Ishikawa (cell line): ENCODE measurements at regions not wholly inside any gene's neighbourhood (a gene's known extent, or its start where the extent isn't known, plus 50 kb on each side); places are given as distances from the start of the nearest gene placed in this dataset.

Source experiments
- CEBPB ChIP-seq: IDR thresholded peaks from 2 replicates; pipeline ENCODE4 v1.6.1; 2012
- CREB1 ChIP-seq: IDR thresholded peaks from 2 replicates; pipeline ENCODE4 v1.6.1; 2012; ENCODE audit warnings: low read depth
- EGR1 ChIP-seq: IDR thresholded peaks from 2 replicates; pipeline ENCODE4 v1.6.1; 2012
- EP300 ChIP-seq: IDR thresholded peaks from 2 replicates; pipeline ENCODE4 v1.6.1; 2012; ENCODE audit warnings: borderline replicate concordance
- FOXM1 ChIP-seq: IDR thresholded peaks from 2 replicates; pipeline ENCODE4 v1.6.1; 2012; ENCODE audit warnings: low read depth, borderline replicate concordance
- NFIC ChIP-seq: IDR thresholded peaks from 2 replicates; pipeline ENCODE4 v1.6.1; 2012
- RAD21 ChIP-seq: IDR thresholded peaks from 2 replicates; pipeline ENCODE4 v1.6.1; 2012; ENCODE audit warnings: low read depth
- TAF1 ChIP-seq: IDR thresholded peaks from 2 replicates; pipeline ENCODE4 v1.6.1; 2012; ENCODE audit warnings: low read depth, mild to moderate bottlenecking
- TCF12 ChIP-seq: IDR thresholded peaks from 2 replicates; pipeline ENCODE4 v1.6.1; 2012; ENCODE audit warnings: low read depth
- TEAD4 ChIP-seq: IDR thresholded peaks from 2 replicates; pipeline ENCODE4 v1.6.1; 2012
- YY1 ChIP-seq: IDR thresholded peaks from 2 replicates; pipeline ENCODE4 v1.6.1; 2012; ENCODE audit warnings: low read depth
- ZBTB7A ChIP-seq: IDR thresholded peaks from 2 replicates; pipeline ENCODE4 v1.6.1; 2012; ENCODE audit warnings: low read depth
- TF ChIP-seq, protein P1 (sequence below): IDR thresholded peaks from 2 replicates; pipeline ENCODE4 v1.6.1; 2012; ENCODE audit warnings: low read depth, mild to moderate bottlenecking
- TF ChIP-seq, protein P2 (sequence below): IDR thresholded peaks from 2 replicates; pipeline ENCODE4 v1.6.1; 2012
- TF ChIP-seq, protein P3 (sequence below): IDR thresholded peaks from 2 replicates; pipeline ENCODE4 v1.6.1; 2012

DNA sequence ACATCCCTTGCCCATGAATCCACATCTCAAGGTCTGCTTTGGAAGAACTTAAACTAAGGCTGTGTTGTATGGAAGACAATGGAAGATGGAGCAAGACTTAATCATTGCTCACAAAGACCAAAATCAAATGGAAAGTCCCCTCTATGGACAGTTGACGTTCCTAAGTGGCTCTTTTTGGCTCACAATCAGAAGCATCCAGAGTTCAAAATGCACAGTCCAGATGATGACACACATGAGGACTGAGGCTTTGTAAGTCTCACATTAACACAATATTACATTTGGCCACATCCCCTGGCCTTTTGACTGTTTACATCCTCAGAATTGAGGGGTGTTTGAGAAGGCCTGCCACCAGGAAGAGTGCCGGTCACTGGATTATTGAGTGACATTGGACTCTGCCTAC is 122.3 kb upstream of the CPM start:
- TF ChIP-seq EGR1 = no peak
- no peak for TF ChIP-seq YY1

DNA sequence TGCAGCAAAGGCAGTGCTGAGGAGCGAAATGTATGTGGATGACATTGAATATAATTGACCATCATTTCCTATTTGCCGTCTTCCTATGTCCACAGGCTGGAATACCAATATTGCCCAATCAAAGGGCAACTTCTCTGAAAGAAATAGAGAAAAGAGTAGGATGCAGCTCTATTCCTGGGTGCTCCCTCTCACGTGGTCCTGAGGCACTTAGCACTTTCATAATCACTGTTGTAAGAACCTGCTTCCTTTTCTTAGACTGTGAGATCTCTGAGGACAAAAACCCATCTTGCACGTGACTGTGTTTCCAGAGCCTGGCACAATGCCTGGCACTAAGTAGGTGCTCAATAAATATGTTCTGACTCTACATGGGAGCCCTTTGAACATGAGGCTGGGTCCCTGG is 122.7 kb upstream of the CPM start:
- TF ChIP-seq CEBPB (no peak), EGR1 (no peak), YY1 (no peak), RAD21 (no peak), NFIC (no peak)
- TF ChIP-seq, protein P1, sequence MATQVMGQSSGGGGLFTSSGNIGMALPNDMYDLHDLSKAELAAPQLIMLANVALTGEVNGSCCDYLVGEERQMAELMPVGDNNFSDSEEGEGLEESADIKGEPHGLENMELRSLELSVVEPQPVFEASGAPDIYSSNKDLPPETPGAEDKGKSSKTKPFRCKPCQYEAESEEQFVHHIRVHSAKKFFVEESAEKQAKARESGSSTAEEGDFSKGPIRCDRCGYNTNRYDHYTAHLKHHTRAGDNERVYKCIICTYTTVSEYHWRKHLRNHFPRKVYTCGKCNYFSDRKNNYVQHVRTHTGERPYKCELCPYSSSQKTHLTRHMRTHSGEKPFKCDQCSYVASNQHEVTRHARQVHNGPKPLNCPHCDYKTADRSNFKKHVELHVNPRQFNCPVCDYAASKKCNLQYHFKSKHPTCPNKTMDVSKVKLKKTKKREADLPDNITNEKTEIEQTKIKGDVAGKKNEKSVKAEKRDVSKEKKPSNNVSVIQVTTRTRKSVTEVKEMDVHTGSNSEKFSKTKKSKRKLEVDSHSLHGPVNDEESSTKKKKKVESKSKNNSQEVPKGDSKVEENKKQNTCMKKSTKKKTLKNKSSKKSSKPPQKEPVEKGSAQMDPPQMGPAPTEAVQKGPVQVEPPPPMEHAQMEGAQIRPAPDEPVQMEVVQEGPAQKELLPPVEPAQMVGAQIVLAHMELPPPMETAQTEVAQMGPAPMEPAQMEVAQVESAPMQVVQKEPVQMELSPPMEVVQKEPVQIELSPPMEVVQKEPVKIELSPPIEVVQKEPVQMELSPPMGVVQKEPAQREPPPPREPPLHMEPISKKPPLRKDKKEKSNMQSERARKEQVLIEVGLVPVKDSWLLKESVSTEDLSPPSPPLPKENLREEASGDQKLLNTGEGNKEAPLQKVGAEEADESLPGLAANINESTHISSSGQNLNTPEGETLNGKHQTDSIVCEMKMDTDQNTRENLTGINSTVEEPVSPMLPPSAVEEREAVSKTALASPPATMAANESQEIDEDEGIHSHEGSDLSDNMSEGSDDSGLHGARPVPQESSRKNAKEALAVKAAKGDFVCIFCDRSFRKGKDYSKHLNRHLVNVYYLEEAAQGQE = no peak
- TF ChIP-seq, protein P2, sequence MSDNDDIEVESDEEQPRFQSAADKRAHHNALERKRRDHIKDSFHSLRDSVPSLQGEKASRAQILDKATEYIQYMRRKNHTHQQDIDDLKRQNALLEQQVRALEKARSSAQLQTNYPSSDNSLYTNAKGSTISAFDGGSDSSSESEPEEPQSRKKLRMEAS = no peak

DNA sequence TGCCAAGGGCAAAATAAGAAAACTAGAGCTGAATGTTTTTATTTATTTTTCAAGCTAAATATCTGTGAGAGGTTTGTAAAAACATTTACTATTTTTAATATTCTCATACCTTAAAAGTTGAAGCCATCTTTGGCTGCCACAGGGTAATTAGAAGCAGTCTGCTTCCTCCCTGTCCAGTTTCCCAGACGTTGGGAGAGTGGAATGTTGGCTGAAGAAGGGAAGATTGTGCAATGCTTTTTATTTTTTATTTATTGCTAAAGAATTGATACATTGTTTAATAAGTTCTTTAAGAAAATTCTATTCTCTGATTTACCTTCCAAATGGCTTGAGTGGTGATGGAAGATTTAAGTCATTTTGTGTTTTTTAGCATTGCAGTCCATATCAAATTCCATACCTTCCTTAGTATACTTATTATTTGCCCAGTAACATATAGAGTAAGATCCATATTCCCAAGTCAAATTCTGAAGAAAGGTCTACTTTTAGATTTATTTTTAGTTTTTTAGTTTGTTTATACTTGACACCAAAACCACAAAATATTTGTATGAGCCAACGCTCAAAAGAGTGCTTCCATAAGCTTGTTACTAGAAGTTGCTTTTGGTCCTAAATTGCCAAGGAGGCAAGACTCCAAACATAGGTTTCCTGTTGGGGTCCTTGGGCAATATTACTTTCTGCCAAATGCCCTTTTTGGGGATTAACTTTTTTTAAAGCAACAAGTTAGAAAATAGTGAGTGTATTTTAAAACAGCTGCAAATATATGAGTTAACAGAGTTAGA is 124.0 kb upstream of the CPM start:
- TF ChIP-seq FOXM1 (no peak), TEAD4 (no peak), EGR1 (no peak), CEBPB (peak; percentile 69)
- TF ChIP-seq, protein P3, sequence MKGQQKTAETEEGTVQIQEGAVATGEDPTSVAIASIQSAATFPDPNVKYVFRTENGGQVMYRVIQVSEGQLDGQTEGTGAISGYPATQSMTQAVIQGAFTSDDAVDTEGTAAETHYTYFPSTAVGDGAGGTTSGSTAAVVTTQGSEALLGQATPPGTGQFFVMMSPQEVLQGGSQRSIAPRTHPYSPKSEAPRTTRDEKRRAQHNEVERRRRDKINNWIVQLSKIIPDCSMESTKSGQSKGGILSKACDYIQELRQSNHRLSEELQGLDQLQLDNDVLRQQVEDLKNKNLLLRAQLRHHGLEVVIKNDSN = no peak

- TF ChIP-seq RAD21 = no peak
- TF ChIP-seq, protein P2 = no peak
- TF ChIP-seq CEBPB = no peak
- no peak for TF ChIP-seq EGR1
- TF ChIP-seq, protein P1 = no peak
- no peak for TF ChIP-seq TCF12
- TF ChIP-seq NFIC = no peak
- no peak for TF ChIP-seq CREB1
- no peak for TF ChIP-seq EP300
- no peak for TF ChIP-seq FOXM1
- TF ChIP-seq, protein P3 = no peak
- no peak for TF ChIP-seq TEAD4
- no peak for TF ChIP-seq ZBTB7A
- no peak for TF ChIP-seq TAF1
- no peak for TF ChIP-seq YY1
These were observed 124.8 kb upstream of the CPM start for GRCh38 chr12:69057742-69058141.

GRCh38 chr12:69059465-69060457 is 126.8 kb upstream of the CPM start:
- TF ChIP-seq TCF12 (no peak), YY1 (no peak), CEBPB (no peak), FOXM1 (no peak), TEAD4 (no peak), EGR1 (no peak), EP300 (no peak), NFIC (no peak), CREB1 (no peak), RAD21 (no peak), ZBTB7A (no peak), TAF1 (no peak)
- TF ChIP-seq, protein P3 = no peak
- TF ChIP-seq, protein P1 = no peak
- TF ChIP-seq, protein P2 = no peak
